OCI-LY3 (cell line): ENCODE measurements at regions not wholly inside any gene's neighbourhood (a gene's known extent, or its start where the extent isn't known, plus 50 kb on each side); places are given as distances from the start of the nearest gene placed in this dataset.

Source experiments
- EZH2phosphoT487 ChIP-seq: fragments of 200-600 bp; shearing (Covaris generic); IDR thresholded peaks from 2 replicates; pipeline ENCODE4 v1.6.1; 2018; ENCODE audit warnings: antibody characterized with exemption, mixed run types, low read depth
- TF ChIP-seq, protein P1 (sequence below): fragments of 200-600, 300-600 bp; sonication (generic); IDR thresholded peaks from 2 replicates; pipeline ENCODE4 v1.5.1; 2014; ENCODE audit warnings: antibody characterized with exemption, low read length, low read depth

DNA sequence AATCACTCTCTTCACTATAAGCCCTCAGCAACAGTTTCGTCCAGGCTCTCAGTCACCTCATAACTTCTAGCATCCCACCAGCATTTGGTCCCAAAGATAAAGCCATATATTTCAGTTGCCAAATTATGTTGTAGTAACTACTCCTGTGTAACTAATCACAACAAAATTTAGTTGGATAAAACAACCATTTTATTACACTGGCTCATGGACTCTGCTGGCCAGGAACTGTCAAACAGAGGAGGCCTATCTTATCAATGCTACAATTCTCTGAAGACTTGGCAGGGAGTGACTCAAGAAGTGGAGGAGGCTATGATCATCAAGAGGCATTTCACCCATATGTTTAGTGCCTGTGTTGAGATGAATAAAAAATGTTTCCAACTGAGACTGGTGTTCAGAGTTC lies 1082.3 kb upstream of the GJE1 start:
- no peak for TF ChIP-seq EZH2phosphoT487
- TF ChIP-seq, protein P1, sequence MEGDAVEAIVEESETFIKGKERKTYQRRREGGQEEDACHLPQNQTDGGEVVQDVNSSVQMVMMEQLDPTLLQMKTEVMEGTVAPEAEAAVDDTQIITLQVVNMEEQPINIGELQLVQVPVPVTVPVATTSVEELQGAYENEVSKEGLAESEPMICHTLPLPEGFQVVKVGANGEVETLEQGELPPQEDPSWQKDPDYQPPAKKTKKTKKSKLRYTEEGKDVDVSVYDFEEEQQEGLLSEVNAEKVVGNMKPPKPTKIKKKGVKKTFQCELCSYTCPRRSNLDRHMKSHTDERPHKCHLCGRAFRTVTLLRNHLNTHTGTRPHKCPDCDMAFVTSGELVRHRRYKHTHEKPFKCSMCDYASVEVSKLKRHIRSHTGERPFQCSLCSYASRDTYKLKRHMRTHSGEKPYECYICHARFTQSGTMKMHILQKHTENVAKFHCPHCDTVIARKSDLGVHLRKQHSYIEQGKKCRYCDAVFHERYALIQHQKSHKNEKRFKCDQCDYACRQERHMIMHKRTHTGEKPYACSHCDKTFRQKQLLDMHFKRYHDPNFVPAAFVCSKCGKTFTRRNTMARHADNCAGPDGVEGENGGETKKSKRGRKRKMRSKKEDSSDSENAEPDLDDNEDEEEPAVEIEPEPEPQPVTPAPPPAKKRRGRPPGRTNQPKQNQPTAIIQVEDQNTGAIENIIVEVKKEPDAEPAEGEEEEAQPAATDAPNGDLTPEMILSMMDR: no peak
